ENCODE measurements at regions not wholly inside any gene's neighbourhood (a gene's known extent, or its start where the extent isn't known, plus 50 kb on each side); places are given as distances from the start of the nearest gene placed in this dataset.

DNA sequence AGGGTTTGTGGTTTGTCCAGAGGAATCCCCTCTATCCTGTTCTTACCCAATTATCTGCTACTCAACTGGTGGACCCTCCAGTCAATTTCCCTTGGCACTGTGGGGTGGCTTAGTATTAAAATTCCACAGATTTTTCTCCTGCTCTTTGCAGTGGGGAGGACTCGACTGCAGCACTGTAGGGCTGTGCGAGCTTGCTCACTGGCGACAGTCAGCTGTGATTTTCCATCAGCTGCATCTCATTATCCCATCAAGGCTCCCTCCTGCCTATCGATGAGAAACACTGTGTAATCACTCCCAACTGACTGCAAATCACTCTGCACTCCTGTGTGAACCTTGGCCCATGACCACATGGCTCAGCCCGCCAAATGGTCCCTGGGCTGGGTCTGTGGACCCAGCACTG lies 90.5 kb upstream of the MAF start:
- no peak for TF ChIP-seq POLR2A (IDR thresholded peaks at IDR 0.05)
- TF ChIP-seq CTCF (IDR thresholded peaks at IDR 0.05): no peak
